OCI-LY1 (cell line): ENCODE measurements at regions not wholly inside any gene's neighbourhood (a gene's known extent, or its start where the extent isn't known, plus 50 kb on each side); places are given as distances from the start of the nearest gene placed in this dataset.

Experiments
- H2AFZ ChIP-seq: fragments of 200-600 bp; sonication (generic), shearing (Covaris generic); 2 replicates; pipeline ENCODE4 v1.6.0; 2014; ENCODE audit warnings: antibody characterized with exemption, mild to moderate bottlenecking, low read length
- H3F3A ChIP-seq: fragments of 200-600 bp; sonication (generic), shearing (Covaris generic); 2 replicates; pipeline ENCODE4 v1.6.0; 2014; ENCODE audit warnings: mild to moderate bottlenecking, antibody characterized with exemption, low read length, moderate library complexity; ENCODE audit not compliant: insufficient read depth
- H3K27ac ChIP-seq: fragments of 200-600 bp; sonication (generic); 2 replicates; pipeline ENCODE4 v1.5.1; 2014; ENCODE audit warnings: low read length, mixed run types, mild to moderate bottlenecking, low read depth; ENCODE audit not compliant: poor library complexity, severe bottlenecking
- H3K27me3 ChIP-seq: fragments of 200-600 bp; sonication (generic); 2 replicates; pipeline ENCODE4 v1.6.0; 2014; ENCODE audit warnings: antibody characterized with exemption, mild to moderate bottlenecking, low read length, moderate library complexity; ENCODE audit not compliant: insufficient read depth
- H3K36me3 ChIP-seq: fragments of 200-600 bp; sonication (generic); 2 replicates; pipeline ENCODE4 v1.6.1; 2014; ENCODE audit warnings: mild to moderate bottlenecking, antibody characterized with exemption, low read length, moderate library complexity, mixed read lengths; ENCODE audit not compliant: insufficient read depth
- H3K4me1 ChIP-seq: fragments of 200-600 bp; sonication (generic); 2 replicates; pipeline ENCODE4 v1.5.1; 2014; ENCODE audit warnings: mild to moderate bottlenecking, low read length, moderate library complexity; ENCODE audit not compliant: insufficient read depth, severe bottlenecking
- H3K4me2 ChIP-seq: fragments of 200-600 bp; sonication (generic), shearing (Covaris generic); 2 replicates; pipeline ENCODE4 v1.6.1; 2014; ENCODE audit warnings: low read length
- H3K4me3 ChIP-seq: fragments of 200-600 bp; sonication (generic); 2 replicates; pipeline ENCODE4 v1.5.1; 2014; ENCODE audit warnings: low read length, low read depth, mild to moderate bottlenecking, mixed read lengths; ENCODE audit not compliant: poor library complexity, severe bottlenecking
- H3K79me2 ChIP-seq: fragments of 200-600 bp; shearing (Covaris generic); 2 replicates; pipeline ENCODE4 v1.6.1; 2016; ENCODE audit warnings: mixed run types, low read length, mixed read lengths; ENCODE audit not compliant: insufficient read depth
- H3K9ac ChIP-seq: fragments of 200-600 bp; sonication (generic), shearing (Covaris generic); 2 replicates; pipeline ENCODE4 v1.6.1; 2014; ENCODE audit warnings: mild to moderate bottlenecking, low read length, mixed read lengths
- H3K9me2 ChIP-seq: fragments of 200-600 bp; sonication (generic), shearing (Covaris generic); 2 replicates; pipeline ENCODE4 v1.6.1; 2014; ENCODE audit warnings: low read depth, mild to moderate bottlenecking, low read length, mixed read lengths
- H3K9me3 ChIP-seq: fragments of 200-600 bp; shearing (Covaris generic); 2 replicates; pipeline ENCODE4 v1.6.1; 2014; ENCODE audit warnings: low read length, mixed read lengths
- H4K20me1 ChIP-seq: fragments of 200-600 bp; sonication (generic), shearing (Covaris generic); 2 replicates; pipeline ENCODE4 v1.6.0; 2016; ENCODE audit warnings: mild to moderate bottlenecking, low read length; ENCODE audit not compliant: insufficient read depth
- EZH2 ChIP-seq: fragments of 200-600 bp; sonication (generic), shearing (Covaris generic); IDR thresholded peaks from 2 replicates; pipeline ENCODE4 v1.8.0; 2017; ENCODE audit warnings: borderline replicate concordance, mixed run types, mild to moderate bottlenecking, antibody characterized with exemption, low read length, moderate library complexity, mixed read lengths
- TF ChIP-seq, protein P1 (sequence below): fragments of 200-600 bp; sonication (generic), shearing (Covaris generic); IDR thresholded peaks from 2 replicates; pipeline ENCODE4 v1.5.1; 2017; ENCODE audit warnings: mild to moderate bottlenecking, antibody characterized with exemption, low read length, moderate library complexity, mixed read lengths

DNA sequence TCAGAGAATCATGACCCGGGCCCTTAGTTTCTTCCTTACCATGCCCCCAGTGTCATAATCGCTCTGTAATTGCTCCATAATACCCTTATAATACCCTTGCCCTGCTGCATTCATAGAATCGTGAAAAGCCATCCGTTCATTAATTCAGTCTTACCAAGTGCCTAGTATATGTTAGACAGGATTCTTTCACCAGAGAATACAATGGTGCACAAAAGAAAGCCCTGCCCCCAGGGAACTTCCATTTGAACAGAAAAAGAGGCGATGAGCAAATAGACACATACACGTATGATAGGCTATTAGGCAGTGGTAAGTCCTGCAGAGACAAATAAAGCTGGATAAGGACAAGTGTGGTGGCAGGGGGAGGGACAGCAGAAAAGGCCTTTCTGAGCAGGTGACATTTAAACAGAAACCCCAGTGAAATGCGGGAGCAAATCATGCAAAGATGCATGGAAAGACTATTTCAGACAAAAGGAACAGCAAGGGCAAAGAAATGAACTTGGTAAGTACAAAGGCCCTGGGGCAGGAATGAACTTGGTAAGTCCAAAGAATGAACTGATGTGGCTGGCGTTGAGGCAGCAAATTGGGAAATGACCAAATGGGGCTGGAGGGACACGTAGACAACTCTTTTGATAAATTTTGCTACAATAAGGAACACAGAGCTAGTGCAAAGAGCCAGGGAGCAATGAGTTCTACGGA lies 74.6 kb upstream of the CREB3L1 start:
- H3K9ac ChIP-seq = no peak overlapping the region
- H2AFZ ChIP-seq = no peak overlapping the region
- peaks cover 8% of the 10 kb centered on the region; the same call in 1 of the 2 replicates for H3K27me3 ChIP-seq
- no peak overlapping the region for H3K4me2 ChIP-seq
- no peak overlapping the region for H3K27ac ChIP-seq
- H3K4me1 ChIP-seq = no peaks in the 10 kb centered on the region
- H3K36me3 ChIP-seq = no peaks in the 10 kb centered on the region
- no peak overlapping the region for H3K4me3 ChIP-seq
- no peak for TF ChIP-seq EZH2
- TF ChIP-seq, protein P1, sequence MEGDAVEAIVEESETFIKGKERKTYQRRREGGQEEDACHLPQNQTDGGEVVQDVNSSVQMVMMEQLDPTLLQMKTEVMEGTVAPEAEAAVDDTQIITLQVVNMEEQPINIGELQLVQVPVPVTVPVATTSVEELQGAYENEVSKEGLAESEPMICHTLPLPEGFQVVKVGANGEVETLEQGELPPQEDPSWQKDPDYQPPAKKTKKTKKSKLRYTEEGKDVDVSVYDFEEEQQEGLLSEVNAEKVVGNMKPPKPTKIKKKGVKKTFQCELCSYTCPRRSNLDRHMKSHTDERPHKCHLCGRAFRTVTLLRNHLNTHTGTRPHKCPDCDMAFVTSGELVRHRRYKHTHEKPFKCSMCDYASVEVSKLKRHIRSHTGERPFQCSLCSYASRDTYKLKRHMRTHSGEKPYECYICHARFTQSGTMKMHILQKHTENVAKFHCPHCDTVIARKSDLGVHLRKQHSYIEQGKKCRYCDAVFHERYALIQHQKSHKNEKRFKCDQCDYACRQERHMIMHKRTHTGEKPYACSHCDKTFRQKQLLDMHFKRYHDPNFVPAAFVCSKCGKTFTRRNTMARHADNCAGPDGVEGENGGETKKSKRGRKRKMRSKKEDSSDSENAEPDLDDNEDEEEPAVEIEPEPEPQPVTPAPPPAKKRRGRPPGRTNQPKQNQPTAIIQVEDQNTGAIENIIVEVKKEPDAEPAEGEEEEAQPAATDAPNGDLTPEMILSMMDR = no peak
- no peaks in the 10 kb centered on the region for H3K9me3 ChIP-seq
- H3F3A ChIP-seq = no peaks in the 10 kb centered on the region
- no peaks in the 10 kb centered on the region for H4K20me1 ChIP-seq
- H3K9me2 ChIP-seq = no peaks in the 10 kb centered on the region
- no peaks in the 10 kb centered on the region for H3K79me2 ChIP-seq

DNA sequence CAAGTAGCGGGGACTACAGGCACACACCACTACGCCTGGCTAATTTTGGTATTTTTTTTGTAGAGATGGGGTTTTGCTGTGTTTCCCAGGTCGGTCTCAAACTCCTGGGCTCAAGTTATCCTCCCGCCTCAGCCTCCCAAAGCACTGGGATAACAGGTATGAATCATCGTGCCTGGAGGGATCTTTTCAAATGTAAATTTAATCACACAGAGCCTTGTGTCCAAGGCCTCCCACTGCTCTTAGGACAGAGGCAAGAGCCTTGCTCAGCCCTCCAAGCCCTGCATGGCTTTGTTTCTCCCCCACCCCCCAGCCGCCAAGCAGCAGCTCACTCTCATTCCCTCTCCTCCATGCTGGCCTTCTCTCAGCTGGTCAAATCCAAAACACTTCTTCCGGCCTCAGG lies 75.3 kb upstream of the CREB3L1 start:
- no peaks in the 10 kb centered on the region for H4K20me1 ChIP-seq
- H3F3A ChIP-seq = no peaks in the 10 kb centered on the region
- H3K9me2 ChIP-seq = no peaks in the 10 kb centered on the region
- H3K79me2 ChIP-seq = no peaks in the 10 kb centered on the region
- no peak overlapping the region for H3K9ac ChIP-seq
- no peak overlapping the region for H2AFZ ChIP-seq
- H3K4me2 ChIP-seq = no peak overlapping the region
- peaks cover 8% of the 10 kb centered on the region; the same call in 1 of the 2 replicates for H3K27me3 ChIP-seq
- no peak overlapping the region for H3K4me3 ChIP-seq
- no peaks in the 10 kb centered on the region for H3K36me3 ChIP-seq
- no peak for TF ChIP-seq EZH2
- H3K9me3 ChIP-seq = no peaks in the 10 kb centered on the region
- no peaks in the 10 kb centered on the region for H3K4me1 ChIP-seq
- H3K27ac ChIP-seq = no peak overlapping the region

- Histone ChIP-seq H3K4me3 (no peak overlapping the region), H4K20me1 (no peaks in the 10 kb centered on the region), H3K4me1 (no peaks in the 10 kb centered on the region)
Measured at GRCh38 chr11:46200537-46201281, 76.8 kb upstream of the CREB3L1 start.

More at GRCh38 chr11:46200537-46201281, 76.8 kb upstream of the CREB3L1 start:
- H3K4me2 ChIP-seq = no peak overlapping the region
- H3F3A ChIP-seq = no peaks in the 10 kb centered on the region
- no peaks in the 10 kb centered on the region for H3K9me2 ChIP-seq
- no peak overlapping the region for H3K27ac ChIP-seq
- no peaks in the 10 kb centered on the region for H3K9me3 ChIP-seq
- peaks cover 8% of the 10 kb centered on the region; the same call in 1 of the 2 replicates for H3K27me3 ChIP-seq
- H2AFZ ChIP-seq = no peak overlapping the region
- H3K79me2 ChIP-seq = no peaks in the 10 kb centered on the region
- H3K36me3 ChIP-seq = no peaks in the 10 kb centered on the region
- no peak overlapping the region for H3K9ac ChIP-seq
- TF ChIP-seq, protein P1 = no peak
- TF ChIP-seq EZH2 = no peak
